HG03575 (cell line): ENCODE measurements at regions not wholly inside any gene's neighbourhood (a gene's known extent, or its start where the extent isn't known, plus 50 kb on each side); places are given as distances from the start of the nearest gene placed in this dataset.

ENCODE experiments used
- ATAC-seq: cut with Tn5 transposase; IDR thresholded peaks from one replicate; pipeline ENCODE4 v1.9.1; 2021; ENCODE audit not compliant: unreplicated experiment, insufficient number of reproducible peaks, low FRiP score; ENCODE audit errors: extremely low read depth

GRCh38 chr10:92747066-92747465 lies 57.3 kb downstream of the HHEX start:
- ATAC-seq, result no peak

GRCh38 chr10:92747600-92747999 lies 57.8 kb downstream of the HHEX start:
- no peak for ATAC-seq

GRCh38 chr10:92750791-92751533 lies 61.2 kb downstream of the HHEX start:
- ATAC-seq, result no peak

GRCh38 chr10:92751534-92751811 lies 61.7 kb downstream of the HHEX start:
- no peak for ATAC-seq

GRCh38 chr10:92751827-92752226 lies 62.1 kb downstream of the HHEX start:
- ATAC-seq, result no peak

GRCh38 chr10:92753865-92754264 lies 64.1 kb downstream of the HHEX start:
- ATAC-seq, result no peak

GRCh38 chr10:92755725-92756124 lies 66.0 kb downstream of the HHEX start:
- no peak for ATAC-seq

- ATAC-seq, result peak; percentile 68
These were observed 66.7 kb downstream of the HHEX start for GRCh38 chr10:92756201-92757065.

GRCh38 chr10:92757066-92757710 lies 67.4 kb downstream of the HHEX start:
- ATAC-seq, result peak; percentile 46

- no peak for ATAC-seq
These were observed 68.0 kb downstream of the HHEX start for GRCh38 chr10:92757711-92758104.

- ATAC-seq, result no peak
These were observed 68.8 kb downstream of the HHEX start for GRCh38 chr10:92758594-92758993.

GRCh38 chr10:92760609-92761008 lies 70.9 kb downstream of the HHEX start:
- ATAC-seq, result no peak

- no peak for ATAC-seq
These were observed 71.8 kb downstream of the HHEX start for GRCh38 chr10:92761571-92761970.

- no peak for ATAC-seq
These were observed 73.9 kb downstream of the HHEX start for GRCh38 chr10:92763634-92764155.

- no peak for ATAC-seq
These were observed 76.7 kb downstream of the HHEX start for GRCh38 chr10:92766451-92766850.

GRCh38 chr10:92768104-92768503 lies 78.3 kb downstream of the HHEX start:
- ATAC-seq, result no peak

- no peak for ATAC-seq
These were observed 74.5 kb upstream of the EXOC6 start for GRCh38 chr10:92773776-92774175.

GRCh38 chr10:92778091-92778490 lies 70.2 kb upstream of the EXOC6 start:
- no peak for ATAC-seq

GRCh38 chr10:92785118-92785517 lies 63.2 kb upstream of the EXOC6 start:
- no peak for ATAC-seq
